HCT116 (cell line): ENCODE measurements at regions not wholly inside any gene's neighbourhood (a gene's known extent, or its start where the extent isn't known, plus 50 kb on each side); places are given as distances from the start of the nearest gene placed in this dataset.

Experiments
- CEBPB ChIP-seq: IDR thresholded peaks from 2 replicates; pipeline ENCODE4 v1.6.1; 2012; ENCODE audit warnings: low read depth
- EGR1 ChIP-seq: IDR thresholded peaks from 2 replicates; pipeline ENCODE4 v1.6.1; 2012; ENCODE audit warnings: low read depth
- EZH2 ChIP-seq: fragments of 200-600 bp; sonication (generic); IDR thresholded peaks from 2 replicates; pipeline ENCODE4 v1.6.1; 2017; ENCODE audit warnings: antibody characterized with exemption, mixed run types
- EZH2phosphoT487 ChIP-seq: fragments of 200-600 bp; IDR thresholded peaks from 2 replicates; pipeline ENCODE4 v1.6.1; 2018; ENCODE audit warnings: antibody characterized with exemption, borderline replicate concordance
- JUND ChIP-seq: IDR thresholded peaks from 2 replicates; pipeline ENCODE4 v1.6.1; 2012
- POLR2A ChIP-seq: IDR thresholded peaks from 2 replicates; pipeline ENCODE4 v1.7.0; 2011; ENCODE audit warnings: borderline replicate concordance; ENCODE audit not compliant: insufficient read depth, insufficient read length; ENCODE audit errors: extremely low read depth
- POLR2AphosphoS5 ChIP-seq: IDR thresholded peaks from 2 replicates; pipeline ENCODE4 v1.6.1; 2011; ENCODE audit warnings: mild to moderate bottlenecking, low read depth, low read length, moderate library complexity
- RAD21 ChIP-seq: IDR thresholded peaks from 2 replicates; pipeline ENCODE4 v1.6.1; 2012; ENCODE audit warnings: low read depth, mild to moderate bottlenecking
- SP1 ChIP-seq: IDR thresholded peaks from 2 replicates; pipeline ENCODE4 v1.6.1; 2012; ENCODE audit warnings: low read depth
- SRF ChIP-seq: IDR thresholded peaks from 2 replicates; pipeline ENCODE4 v1.6.1; 2012; ENCODE audit warnings: low read depth
- YY1 ChIP-seq: IDR thresholded peaks from 2 replicates; pipeline ENCODE4 v1.6.1; 2011; ENCODE audit warnings: low read length, low read depth, moderate library complexity, mild to moderate bottlenecking; ENCODE audit not compliant: insufficient replicate concordance; ENCODE audit errors: extremely low read depth
- ZNF274 ChIP-seq: fragments of 200-500 bp; sonication (Bioruptor generic); IDR thresholded peaks from 2 replicates; pipeline ENCODE4 v1.6.1; 2014; ENCODE audit warnings: mild to moderate bottlenecking, low read depth, low read length, inconsistent platforms
- TF ChIP-seq, protein P1 (sequence below): IDR thresholded peaks from 2 replicates; pipeline ENCODE4 v1.6.1; 2012; ENCODE audit warnings: low read depth
- TF ChIP-seq, protein P2 (sequence below), 3 experiments: fragments of 200-600 bp in 1 of 3; sonication (generic) in 1 of 3; IDR thresholded peaks in 2 of 3; conservative IDR thresholded peaks in 1 of 3; 2 replicates each; pipeline ENCODE4 v1.5.1; 2012 to 2017; ENCODE audit warnings: low read depth in 2 of 3, low read length in 2 of 3, antibody characterized with exemption in 1 of 3, borderline replicate concordance in 1 of 3, control low read depth in 1 of 3, mild to moderate bottlenecking in 1 of 3, mixed read lengths in 1 of 3, mixed run types in 1 of 3, moderate library complexity in 1 of 3; ENCODE audit not compliant: insufficient read depth in 1 of 3

DNA sequence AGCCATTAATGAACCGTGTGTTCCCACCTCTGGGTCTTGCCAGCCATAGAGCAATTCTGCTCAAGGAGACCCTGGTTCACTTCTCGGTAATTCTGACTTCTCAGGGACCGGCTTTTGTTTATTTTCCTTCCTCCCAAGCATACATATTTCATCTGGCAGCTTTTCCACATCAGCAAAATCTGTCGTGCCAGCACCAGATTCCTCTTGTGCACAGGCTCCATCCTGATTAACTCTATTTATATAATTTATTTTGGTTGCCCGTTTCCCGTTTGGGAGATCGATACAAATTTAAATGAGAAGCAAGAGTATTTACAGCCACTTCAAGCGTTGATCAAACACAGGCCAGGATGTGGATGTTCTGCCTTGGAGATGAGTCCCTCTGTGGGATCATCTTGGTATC is 161.9 kb upstream of the XYLT1 start:
- no peak for TF ChIP-seq RAD21
- TF ChIP-seq ZNF274: no peak
- TF ChIP-seq POLR2A: no peak
- TF ChIP-seq, protein P1, sequence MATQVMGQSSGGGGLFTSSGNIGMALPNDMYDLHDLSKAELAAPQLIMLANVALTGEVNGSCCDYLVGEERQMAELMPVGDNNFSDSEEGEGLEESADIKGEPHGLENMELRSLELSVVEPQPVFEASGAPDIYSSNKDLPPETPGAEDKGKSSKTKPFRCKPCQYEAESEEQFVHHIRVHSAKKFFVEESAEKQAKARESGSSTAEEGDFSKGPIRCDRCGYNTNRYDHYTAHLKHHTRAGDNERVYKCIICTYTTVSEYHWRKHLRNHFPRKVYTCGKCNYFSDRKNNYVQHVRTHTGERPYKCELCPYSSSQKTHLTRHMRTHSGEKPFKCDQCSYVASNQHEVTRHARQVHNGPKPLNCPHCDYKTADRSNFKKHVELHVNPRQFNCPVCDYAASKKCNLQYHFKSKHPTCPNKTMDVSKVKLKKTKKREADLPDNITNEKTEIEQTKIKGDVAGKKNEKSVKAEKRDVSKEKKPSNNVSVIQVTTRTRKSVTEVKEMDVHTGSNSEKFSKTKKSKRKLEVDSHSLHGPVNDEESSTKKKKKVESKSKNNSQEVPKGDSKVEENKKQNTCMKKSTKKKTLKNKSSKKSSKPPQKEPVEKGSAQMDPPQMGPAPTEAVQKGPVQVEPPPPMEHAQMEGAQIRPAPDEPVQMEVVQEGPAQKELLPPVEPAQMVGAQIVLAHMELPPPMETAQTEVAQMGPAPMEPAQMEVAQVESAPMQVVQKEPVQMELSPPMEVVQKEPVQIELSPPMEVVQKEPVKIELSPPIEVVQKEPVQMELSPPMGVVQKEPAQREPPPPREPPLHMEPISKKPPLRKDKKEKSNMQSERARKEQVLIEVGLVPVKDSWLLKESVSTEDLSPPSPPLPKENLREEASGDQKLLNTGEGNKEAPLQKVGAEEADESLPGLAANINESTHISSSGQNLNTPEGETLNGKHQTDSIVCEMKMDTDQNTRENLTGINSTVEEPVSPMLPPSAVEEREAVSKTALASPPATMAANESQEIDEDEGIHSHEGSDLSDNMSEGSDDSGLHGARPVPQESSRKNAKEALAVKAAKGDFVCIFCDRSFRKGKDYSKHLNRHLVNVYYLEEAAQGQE: no peak
- TF ChIP-seq, protein P2, sequence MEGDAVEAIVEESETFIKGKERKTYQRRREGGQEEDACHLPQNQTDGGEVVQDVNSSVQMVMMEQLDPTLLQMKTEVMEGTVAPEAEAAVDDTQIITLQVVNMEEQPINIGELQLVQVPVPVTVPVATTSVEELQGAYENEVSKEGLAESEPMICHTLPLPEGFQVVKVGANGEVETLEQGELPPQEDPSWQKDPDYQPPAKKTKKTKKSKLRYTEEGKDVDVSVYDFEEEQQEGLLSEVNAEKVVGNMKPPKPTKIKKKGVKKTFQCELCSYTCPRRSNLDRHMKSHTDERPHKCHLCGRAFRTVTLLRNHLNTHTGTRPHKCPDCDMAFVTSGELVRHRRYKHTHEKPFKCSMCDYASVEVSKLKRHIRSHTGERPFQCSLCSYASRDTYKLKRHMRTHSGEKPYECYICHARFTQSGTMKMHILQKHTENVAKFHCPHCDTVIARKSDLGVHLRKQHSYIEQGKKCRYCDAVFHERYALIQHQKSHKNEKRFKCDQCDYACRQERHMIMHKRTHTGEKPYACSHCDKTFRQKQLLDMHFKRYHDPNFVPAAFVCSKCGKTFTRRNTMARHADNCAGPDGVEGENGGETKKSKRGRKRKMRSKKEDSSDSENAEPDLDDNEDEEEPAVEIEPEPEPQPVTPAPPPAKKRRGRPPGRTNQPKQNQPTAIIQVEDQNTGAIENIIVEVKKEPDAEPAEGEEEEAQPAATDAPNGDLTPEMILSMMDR (IDR thresholded peaks at IDR 0.05 in 2 of 3, conservative IDR thresholded peaks at IDR 0.05 in 1 of 3; ENCODE audit: borderline replicate concordance in 1 of 3, insufficient read depth in 1 of 3, low read depth in 2 of 3, low read length in 2 of 3): no peak
- TF ChIP-seq EGR1: no peak
- no peak for TF ChIP-seq YY1
- TF ChIP-seq JUND: no peak
- no peak for TF ChIP-seq EZH2phosphoT487
- no peak for TF ChIP-seq SRF
- no peak for TF ChIP-seq SP1
- TF ChIP-seq EZH2: no peak
- no peak for TF ChIP-seq POLR2AphosphoS5
- no peak for TF ChIP-seq CEBPB
